ENCODE measurements at regions not wholly inside any gene's neighbourhood (a gene's known extent, or its start where the extent isn't known, plus 50 kb on each side); places are given as distances from the start of the nearest gene placed in this dataset.
"Not testable (repeated sequence)": the region's sequence is repeated elsewhere in the genome, so short reads cannot be mapped to it uniquely, and the experiment has no call there.

DNA sequence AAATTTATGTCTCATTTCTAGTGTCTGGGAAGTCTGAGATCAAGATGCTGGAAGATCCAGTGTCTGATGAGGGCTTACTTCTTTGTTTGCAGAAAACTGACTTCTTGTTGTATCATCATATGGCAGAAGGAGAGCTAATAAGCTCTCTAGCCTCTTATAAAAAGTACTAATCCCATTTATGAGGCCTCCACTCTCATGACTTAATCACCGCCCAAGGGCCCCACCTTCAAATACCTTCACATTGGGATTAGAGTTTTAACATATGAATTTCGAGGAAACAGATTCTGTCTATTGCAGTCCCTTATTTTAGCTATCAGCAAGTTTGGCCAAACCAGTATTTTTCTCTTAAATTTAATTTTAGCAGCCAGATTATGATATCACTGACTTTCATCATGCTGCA is 150.2 kb upstream of the TMPRSS15 start:
- no peak for DNase-seq (ENCODE audit: extremely low read depth, insufficient read length)
- no peaks in the 10 kb centered on the region for H3K36me3 ChIP-seq (ENCODE audit: control insufficient read depth, insufficient read depth, low read length)
- no peaks in the 10 kb centered on the region for H3K27me3 ChIP-seq (replicated peaks; ENCODE audit: control insufficient read depth, insufficient read depth, low read length)
- TF ChIP-seq, protein P1, sequence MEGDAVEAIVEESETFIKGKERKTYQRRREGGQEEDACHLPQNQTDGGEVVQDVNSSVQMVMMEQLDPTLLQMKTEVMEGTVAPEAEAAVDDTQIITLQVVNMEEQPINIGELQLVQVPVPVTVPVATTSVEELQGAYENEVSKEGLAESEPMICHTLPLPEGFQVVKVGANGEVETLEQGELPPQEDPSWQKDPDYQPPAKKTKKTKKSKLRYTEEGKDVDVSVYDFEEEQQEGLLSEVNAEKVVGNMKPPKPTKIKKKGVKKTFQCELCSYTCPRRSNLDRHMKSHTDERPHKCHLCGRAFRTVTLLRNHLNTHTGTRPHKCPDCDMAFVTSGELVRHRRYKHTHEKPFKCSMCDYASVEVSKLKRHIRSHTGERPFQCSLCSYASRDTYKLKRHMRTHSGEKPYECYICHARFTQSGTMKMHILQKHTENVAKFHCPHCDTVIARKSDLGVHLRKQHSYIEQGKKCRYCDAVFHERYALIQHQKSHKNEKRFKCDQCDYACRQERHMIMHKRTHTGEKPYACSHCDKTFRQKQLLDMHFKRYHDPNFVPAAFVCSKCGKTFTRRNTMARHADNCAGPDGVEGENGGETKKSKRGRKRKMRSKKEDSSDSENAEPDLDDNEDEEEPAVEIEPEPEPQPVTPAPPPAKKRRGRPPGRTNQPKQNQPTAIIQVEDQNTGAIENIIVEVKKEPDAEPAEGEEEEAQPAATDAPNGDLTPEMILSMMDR (IDR thresholded peaks at IDR 0.05; ENCODE audit: insufficient read depth, low read length, poor library complexity, severe bottlenecking), result no peak
- no peak overlapping the region for H3K4me3 ChIP-seq (replicated peaks; ENCODE audit: low read depth, low read length)

DNA sequence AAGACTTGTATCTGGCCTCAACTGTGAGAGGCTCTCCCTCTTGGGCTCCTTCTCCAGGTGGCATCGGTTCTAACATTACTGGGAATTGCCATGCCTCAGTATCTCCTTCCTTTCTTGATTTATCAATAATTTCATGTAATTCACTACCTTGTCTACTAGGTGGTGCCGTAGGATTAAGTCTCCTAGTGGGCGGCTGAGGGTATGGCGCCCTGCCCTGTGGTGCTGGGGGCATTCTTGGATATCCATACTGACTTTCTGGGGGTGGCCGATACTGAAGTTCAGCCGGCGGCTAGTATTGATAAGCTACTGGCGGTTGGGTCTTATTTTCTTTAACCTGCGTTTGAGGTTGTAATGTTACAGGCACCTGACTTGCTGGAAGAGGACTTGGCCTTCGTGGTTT is 164.2 kb upstream of the TMPRSS15 start:
- H3K4me3 ChIP-seq (replicated peaks; ENCODE audit: low read depth, low read length); DNase-seq (ENCODE audit: extremely low read depth, insufficient read length); H3K27me3 ChIP-seq (replicated peaks; ENCODE audit: control insufficient read depth, insufficient read depth, low read length): not testable (repeated sequence)

DNA sequence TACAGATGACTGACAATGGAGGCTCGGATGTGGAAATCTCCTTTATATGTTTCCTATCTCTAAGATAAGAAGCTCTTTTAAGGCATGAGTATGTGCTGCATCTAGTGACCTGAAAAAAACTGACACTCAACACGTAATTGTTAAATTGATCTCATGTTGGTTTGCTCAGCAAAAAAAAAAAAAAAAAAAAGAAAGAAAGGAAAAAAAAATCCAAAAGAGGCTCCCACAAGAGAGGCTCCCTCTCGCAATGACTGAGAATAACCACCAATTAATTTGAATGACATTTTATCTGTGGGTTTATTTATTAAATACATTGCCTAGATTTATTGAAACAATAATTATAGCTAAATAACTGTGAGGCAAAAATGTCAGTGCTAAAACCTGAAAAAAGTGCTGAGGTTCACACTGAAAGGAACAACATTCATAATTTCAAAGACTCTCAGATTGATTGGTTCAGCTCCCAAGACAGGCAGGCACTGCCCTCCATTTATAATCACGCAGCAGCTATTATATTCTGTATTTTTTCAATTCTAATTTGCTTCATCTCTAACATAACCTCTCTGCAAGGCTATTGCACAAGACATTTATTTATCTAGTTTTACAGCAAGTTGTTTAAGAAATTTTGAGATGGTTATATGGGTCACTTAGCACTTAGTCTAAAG is 184.5 kb upstream of the TMPRSS15 start:
- Histone ChIP-seq H3K27me3 (replicated peaks; ENCODE audit: control insufficient read depth, insufficient read depth, low read length) (no peaks in the 10 kb centered on the region), H3K36me3 (ENCODE audit: control insufficient read depth, insufficient read depth, low read length) (no peaks in the 10 kb centered on the region), H3K4me3 (replicated peaks; ENCODE audit: low read depth, low read length) (no peak overlapping the region)
- TF ChIP-seq, protein P1 (IDR thresholded peaks at IDR 0.05; ENCODE audit: insufficient read depth, low read length, poor library complexity, severe bottlenecking), result no peak
- no peak for DNase-seq (ENCODE audit: extremely low read depth, insufficient read length)

More for the DNA sequence above, 164.2 kb upstream of the TMPRSS15 start:
- not testable (repeated sequence) for H3K36me3 ChIP-seq (ENCODE audit: control insufficient read depth, insufficient read depth, low read length)

DNA sequence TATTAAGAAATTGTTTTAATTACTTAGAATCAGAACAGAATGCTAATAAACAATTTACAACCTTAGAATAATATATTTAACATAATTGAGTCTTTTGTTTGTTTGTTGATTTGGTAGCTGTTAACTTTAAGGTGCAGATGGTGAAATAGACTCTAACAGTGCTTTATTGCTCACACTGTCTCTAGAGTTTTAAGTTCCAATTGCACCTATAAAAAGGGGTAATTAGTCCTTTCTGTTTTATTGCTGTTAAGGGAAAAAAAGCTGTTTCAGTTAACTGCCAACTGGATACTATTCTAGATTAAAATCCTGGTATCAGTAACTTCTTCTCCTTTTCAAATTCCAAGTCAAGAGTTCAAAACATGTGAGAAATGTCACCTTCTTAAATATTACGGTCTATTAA is 197.6 kb upstream of the TMPRSS15 start:
- H3K27me3 ChIP-seq (replicated peaks; ENCODE audit: control insufficient read depth, insufficient read depth, low read length), result no peaks in the 10 kb centered on the region
- no peaks in the 10 kb centered on the region for H3K36me3 ChIP-seq (ENCODE audit: control insufficient read depth, insufficient read depth, low read length)
- no peak overlapping the region for H3K4me3 ChIP-seq (replicated peaks; ENCODE audit: low read depth, low read length)
- DNase-seq (ENCODE audit: extremely low read depth, insufficient read length), result no peak
- TF ChIP-seq, protein P1 (IDR thresholded peaks at IDR 0.05; ENCODE audit: insufficient read depth, low read length, poor library complexity, severe bottlenecking), result no peak

DNA sequence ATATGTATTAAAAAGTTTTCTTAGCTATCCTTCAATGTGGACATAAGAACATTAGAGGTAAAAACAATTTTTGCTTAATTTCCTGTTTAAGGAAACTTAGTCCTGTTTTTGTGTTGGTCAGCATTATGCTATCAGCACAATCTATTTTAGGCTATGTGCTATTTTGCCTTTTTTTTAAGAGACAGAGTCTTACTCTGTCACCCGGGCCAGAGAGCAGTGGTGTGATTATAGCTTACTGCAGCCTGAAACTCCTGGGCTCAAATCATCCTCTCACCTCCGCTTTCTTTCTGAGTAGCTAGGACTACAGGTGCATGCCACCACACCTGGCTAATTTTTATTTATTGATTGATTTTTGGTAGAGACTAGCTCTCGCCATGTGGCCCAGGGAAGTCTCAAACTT is 199.1 kb upstream of the TMPRSS15 start:
- Histone ChIP-seq H3K36me3 (ENCODE audit: control insufficient read depth, insufficient read depth, low read length) (no peaks in the 10 kb centered on the region), H3K27me3 (replicated peaks; ENCODE audit: control insufficient read depth, insufficient read depth, low read length) (no peaks in the 10 kb centered on the region), H3K4me3 (replicated peaks; ENCODE audit: low read depth, low read length) (no peak overlapping the region)
- TF ChIP-seq, protein P1 (IDR thresholded peaks at IDR 0.05; ENCODE audit: insufficient read depth, low read length, poor library complexity, severe bottlenecking), result no peak
- DNase-seq (ENCODE audit: extremely low read depth, insufficient read length), result no peak

DNA sequence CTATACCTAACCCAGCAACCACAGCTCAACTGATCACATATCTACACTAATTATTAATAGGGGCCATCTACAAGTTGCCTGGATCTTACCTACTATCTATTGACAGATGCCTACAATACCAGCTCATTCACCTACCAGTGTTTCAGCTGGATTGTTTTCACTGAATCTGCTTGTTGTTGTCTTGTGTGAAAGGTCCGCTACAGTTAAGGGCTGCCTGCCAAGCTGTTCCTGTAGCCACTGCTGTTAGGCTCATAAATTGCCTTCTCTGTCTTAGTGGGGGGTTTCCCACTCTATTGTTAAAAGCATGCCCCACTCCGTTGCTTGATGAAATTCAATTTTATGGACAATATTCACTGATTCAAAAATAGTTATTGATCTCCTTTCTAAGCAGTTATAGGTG is 199.7 kb upstream of the TMPRSS15 start:
- TF ChIP-seq, protein P1 (IDR thresholded peaks at IDR 0.05; ENCODE audit: insufficient read depth, low read length, poor library complexity, severe bottlenecking), result no peak
- H3K27me3 ChIP-seq (replicated peaks; ENCODE audit: control insufficient read depth, insufficient read depth, low read length), result no peaks in the 10 kb centered on the region
- no peaks in the 10 kb centered on the region for H3K36me3 ChIP-seq (ENCODE audit: control insufficient read depth, insufficient read depth, low read length)
- no peak for DNase-seq (ENCODE audit: extremely low read depth, insufficient read length)
- no peak overlapping the region for H3K4me3 ChIP-seq (replicated peaks; ENCODE audit: low read depth, low read length)

All from GM06990 (cell line).